8988T (cell line): ENCODE measurements at regions not wholly inside any gene's neighbourhood (a gene's known extent, or its start where the extent isn't known, plus 50 kb on each side); places are given as distances from the start of the nearest gene placed in this dataset.

Experiments
- DNase-seq: peaks from one replicate; pipeline ENCODE4 v3.0.0; 2011

DNA sequence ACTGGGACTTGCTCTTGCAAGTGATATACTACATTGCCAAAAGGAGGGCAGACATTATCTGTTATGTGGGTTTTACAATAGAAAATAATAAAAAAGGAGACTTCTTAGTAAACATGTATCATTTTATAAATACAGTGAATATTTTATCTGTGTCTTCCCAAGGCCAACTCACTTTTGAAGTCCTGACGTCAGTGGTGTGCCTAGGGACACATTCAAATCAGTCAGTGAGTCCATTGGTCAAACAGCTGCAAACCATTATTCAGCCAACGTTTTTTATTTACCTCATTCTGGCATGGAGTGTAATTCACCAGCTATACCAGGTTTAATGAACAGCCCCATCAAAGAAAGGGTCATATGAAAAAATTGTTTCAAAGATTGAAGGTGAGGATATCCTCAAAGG is 263.7 kb downstream of the IPMK start:
- DNase-seq, result no peak

DNA sequence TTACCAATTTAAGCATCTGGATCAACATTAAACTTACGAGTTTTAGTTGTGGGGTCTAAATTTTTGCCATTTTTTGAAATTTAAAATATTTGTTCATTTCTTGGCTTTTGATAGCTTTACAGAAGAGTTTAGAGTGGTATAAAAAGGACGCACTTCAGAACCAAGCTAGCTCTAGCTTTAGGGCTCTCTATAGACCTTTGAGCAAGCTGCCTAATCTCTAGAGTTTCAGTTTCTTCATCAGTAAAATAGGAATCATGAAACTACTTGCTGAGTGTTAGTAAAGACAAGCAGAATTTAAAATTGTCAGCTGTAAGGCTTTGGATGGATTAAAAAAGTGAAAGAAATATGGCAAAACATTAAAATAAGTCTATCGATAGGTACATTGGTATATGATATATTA is 266.5 kb downstream of the IPMK start:
- no peak for DNase-seq

DNA sequence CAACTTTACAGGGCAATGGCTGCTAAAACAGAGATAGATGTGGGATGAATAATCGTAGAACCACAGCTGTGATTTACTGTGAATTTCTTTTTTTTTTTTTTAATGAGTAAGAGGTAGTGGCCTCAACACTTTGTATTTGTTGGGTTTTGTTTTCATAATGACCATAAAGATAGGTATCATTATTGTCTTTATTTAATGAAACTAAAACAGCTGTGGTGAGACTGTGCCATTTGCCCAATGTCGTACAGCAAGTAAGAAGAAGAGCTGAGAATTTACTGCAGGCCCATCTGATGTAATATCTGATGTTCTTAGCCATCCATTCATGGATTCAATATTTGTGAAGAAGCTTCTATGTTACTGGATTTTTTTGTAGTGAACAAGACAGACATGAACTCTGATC is 271.2 kb downstream of the IPMK start:
- no peak for DNase-seq

DNA sequence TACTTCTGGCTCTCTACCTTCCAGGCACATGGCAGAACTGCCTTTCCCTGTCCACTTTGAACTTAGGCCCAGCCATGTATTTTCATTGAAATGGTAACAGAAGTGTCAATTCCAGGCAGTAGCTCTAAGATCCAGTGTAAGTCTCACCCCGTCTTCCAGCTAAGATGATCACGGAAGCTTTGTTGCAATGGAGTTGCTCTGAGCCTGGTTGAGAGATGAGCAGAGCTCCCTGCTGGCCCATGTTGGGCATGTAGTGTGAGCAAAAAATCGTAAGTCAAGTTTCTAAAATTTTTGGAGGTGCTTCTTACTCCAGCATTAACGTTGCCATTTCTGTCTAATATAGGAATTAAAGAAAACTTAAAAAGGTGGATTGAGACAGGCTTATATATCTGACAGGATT is 274.4 kb downstream of the IPMK start:
- no peak for DNase-seq

DNA sequence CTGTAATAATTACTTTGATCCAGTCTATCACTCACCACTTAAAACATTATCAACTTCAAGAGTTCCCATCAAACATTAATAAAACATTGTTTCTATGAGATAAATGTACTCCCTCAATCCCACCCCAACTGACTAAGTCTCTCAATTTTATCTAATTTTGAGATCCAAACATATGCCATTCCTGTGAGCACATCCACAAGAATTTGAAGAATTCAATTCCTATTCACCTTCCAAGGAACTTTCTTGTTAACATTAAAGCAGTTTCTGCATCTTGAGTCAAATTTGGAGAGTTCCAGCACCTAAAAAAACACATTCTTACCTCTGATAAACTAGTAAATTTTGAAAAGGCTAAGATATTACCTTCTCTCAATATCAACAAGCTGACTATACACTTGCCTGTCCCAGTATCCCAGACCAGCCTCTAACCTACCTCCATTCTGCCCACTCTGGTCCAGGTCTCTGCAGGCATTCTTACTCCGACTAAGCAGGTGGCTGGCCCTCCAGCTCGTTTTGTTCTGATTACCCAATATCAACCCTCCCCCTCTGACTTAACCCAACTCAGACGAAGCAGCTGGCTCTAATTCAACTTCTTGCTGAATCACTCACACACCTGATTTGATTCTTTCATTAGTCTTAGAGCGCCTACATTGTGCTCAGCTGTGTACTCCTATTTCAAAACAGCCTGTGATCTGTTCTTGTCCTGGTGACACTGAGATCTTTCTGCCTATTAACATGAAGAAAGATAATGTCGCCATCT is 275.2 kb downstream of the IPMK start:
- DNase-seq, result no peak

DNA sequence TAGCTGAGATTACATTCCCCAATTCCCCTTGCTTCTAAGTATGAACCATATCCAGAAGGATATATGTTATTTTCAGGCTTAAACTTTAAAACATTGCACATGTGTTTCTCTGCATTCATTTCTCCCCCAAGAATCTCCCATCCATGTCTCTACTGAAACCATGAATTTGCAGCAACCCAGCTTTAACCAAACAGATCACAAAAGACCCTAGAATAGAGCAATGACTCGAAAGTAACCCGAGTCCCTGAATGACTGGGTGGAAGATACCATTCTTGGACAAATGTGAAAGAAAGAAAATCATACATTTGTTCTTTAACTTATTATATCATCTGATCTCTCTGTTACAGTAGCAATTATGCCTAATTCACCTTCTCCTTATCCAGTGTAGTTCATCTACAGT is 278.7 kb downstream of the IPMK start:
- no peak for DNase-seq

DNA sequence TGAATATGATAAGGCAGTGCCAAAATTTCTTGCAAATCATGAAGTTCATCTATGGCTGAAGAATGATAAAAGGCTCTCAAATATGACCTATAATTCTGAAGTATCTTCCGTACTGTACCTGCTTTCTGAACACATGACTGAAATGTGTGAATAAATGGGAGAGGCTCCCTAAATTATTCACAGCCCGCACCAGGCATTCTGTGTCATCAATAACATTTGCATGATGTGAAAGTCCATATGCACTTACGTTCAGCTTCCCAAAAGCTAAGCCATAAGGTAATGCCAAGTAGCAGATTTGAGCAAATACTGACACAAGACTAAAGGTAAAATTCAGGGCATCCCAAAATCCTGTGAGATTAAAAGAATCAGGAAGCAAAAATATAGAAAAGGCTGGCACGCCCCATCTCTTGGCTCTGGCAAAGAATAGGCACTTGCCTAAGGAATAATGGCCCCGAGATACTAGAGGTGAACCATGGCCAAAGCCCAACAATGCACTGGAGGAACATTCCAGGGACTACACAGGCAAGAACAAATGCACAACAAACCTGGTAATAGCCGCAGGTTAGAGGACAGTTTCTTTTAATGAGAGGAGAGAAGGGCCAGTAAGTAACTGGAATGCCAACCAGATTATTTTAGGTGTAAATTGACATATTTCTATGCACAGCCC is 280.5 kb downstream of the IPMK start:
- DNase-seq, result no peak

DNA sequence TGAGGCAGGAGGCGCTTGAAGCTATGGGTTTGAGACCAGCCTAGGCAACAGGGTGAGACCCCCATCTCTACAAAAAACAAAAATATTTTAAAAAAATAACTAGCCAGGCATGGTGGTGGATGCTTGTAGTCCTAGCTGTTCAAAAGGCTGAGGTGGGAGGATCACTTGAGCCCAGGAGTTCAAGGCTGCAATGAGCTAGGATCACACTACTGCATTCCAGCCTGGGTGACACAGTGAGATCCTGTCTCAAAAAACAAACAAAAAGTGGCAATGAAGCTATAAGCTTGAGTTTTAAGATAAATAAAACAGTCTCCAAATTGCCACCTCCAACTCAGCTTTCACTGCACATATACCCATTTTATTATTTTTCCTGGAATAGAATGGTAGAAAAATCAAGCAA is 281.3 kb downstream of the IPMK start:
- no peak for DNase-seq

DNA sequence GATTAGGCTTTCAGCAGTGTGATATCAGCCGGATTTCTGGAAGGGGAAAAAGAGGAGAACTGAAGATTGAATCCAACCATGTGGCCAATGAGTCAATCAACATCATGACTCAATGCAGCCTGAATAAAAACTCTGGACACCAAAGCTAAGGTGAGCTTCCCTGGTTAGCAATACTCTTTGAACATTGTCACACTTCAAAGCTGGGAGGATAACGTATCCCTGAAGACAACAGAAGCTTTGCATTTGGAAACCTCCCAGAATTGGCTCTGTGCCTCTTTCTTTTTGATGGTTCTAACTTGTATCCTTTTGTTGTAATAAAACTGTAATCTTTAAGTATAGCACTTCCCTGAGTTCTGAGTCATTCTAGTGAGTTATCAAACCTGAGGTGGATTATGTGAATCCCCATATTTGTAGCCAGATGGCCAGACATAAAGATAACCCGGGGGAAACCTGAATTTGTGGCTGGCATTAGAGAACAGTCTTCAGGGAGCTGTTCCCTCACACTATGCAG is 284.4 kb downstream of the IPMK start:
- no peak for DNase-seq

DNA sequence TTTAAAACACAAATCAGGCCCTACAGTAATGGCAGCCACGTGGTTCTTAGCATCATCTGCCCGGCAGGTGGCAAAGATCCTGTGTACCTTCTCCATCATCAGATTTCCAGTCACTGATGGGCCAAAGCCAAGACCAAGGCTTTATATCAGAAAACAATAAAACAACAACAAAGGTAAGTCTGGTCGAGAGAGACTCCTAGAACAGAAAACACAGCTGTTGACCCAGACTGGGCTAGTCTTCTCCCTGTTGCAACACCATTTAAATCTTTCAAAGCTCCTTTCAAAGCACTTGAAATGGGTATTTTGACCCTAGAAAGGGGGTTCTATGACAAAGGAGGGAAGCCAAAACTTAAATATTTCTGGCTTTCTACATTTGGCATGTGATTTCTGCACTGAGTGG is 285.6 kb downstream of the IPMK start:
- no peak for DNase-seq

DNA sequence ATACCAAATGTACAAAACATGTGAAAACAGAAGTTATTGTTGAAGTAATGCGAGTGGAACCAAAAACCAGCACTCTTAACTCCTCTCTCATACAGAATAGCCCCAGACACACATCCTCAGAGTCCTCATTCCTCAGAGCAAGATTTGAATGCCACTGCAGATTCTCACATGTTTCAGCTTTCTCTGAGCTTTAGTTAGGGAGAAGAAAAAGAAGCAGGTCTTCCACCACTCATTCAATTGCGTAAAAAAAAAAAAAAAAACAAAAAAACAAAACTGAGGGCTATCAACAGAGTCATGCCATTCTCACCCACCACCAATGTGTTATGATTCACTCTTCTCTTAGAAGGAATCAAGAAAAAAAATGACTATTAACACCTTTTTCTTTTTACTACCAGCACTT is 287.7 kb downstream of the IPMK start:
- DNase-seq, result no peak

DNA sequence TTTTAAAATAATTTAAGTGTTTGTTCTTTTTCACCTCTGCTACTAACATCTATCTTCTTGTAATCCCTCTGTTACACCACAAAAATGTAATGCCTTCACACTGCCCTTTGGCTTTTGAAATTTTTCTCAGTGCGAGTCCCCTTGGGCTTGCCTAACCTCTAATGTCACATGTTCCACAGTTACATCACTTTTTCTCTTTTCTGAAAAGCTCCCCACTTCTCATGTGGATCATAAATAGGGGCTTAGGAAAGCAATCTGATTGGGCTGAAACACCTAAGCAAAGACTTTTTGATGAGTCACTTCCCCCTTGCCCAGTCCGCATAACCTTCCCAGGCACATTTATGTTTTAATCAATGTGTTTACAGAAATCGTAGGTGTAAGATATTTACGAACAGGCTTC is 288.2 kb downstream of the IPMK start:
- no peak for DNase-seq

DNA sequence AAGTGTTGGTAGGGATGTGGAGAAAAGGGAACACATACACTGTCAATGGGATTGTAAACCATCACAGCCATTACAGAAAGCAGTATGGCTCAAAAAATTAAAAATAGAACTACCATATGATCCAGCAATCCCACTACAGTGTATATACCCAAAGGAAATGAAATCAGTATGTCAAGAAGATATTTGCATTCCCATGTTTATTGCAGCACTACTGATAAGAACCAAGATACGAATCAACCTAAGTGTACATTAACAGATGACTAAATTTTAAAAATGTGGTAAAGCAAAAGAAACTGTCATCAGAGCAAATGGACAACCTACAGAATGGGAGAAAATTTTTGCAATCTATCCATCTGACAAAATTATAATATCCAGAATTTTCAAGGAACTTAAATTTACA is 290.4 kb downstream of the IPMK start:
- no peak for DNase-seq

DNA sequence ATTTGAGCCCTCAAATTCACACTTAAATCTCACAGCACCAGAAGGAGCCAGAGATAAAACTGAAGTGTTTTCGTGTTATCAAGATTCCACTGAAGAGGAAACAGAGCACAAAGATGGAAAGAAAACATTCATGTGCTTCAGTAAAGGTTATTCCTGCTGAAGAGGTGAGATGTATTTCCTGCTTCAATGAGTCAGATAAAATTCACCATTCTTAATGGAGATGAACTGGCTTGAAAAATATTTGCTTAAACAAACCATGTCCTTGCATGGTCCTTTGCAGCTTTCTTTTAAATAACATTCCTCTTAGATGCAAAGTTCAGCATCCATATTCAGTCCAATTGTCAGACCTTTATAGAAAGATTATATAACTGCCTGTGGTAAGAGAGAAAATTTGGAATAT is 294.2 kb downstream of the IPMK start:
- no peak for DNase-seq

DNA sequence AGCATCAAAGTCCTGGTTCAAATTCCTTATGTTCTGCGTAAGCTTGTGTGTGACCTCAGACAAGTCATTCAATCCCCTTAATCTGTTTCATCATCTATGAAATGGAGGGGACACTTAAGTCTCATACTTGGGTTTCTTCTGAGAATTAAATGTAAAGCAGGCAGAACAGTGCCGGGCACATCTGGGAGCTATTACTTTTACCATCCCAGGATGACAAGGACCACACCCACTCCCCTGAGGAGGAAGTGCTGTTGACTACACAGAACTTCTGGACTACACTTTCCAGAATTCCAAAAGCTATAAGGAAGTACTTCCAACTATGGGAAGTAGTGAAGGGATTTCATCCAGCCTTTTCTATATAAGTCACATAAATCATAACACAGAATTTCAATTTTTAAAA is 294.9 kb downstream of the IPMK start:
- DNase-seq, result no peak

DNA sequence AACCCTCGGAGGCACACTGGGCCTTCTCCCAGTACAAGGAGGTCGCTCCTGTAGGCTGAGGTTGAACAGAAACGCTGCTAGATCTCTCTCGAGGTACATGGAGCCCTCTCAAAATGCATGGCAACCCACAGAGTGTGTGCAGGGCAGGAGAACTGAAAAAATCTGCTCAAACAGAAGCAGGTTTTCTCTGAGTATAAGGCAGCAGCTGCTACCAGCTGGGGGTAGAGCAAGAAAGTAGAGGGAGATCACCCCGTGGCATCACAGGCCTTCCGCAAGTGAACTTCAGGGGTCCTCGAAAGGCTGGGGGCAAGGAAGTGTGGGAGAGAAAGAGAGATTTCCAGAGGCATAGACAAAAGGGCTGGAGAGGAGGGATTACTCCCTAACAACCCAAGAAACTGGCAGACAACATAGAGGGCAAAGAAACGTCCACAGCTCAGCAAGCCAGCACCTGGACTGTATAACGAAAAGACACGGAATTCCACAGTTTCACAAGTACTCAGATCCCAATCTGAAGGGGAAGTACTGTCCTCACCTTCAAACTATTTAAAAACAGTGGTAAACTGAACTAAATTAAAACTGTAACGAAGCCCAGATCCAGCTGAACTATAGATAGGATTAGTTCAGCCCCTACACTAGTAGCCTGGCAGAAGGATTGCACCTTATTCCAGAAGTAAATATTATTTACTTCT is 299.2 kb downstream of the IPMK start:
- no peak for DNase-seq

DNA sequence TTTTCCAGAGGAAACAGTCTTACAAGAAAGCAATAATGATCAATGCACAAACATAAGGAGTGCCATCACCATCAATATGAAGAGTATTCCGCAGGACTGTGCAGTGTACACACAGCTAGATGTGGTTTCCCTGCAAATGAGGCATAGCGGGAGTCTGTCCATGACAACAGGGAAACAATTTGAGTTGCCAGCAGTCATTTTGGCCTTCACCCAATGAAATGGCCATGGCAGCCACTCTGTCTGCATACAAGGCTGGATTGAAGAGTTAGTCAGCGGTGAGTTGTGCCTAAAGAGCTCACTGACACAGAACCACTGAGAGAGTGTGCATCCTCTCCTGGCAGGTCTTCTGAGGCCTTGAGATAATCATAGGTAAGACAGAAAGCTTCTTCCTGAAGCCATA is 303.3 kb downstream of the IPMK start:
- no peak for DNase-seq

DNA sequence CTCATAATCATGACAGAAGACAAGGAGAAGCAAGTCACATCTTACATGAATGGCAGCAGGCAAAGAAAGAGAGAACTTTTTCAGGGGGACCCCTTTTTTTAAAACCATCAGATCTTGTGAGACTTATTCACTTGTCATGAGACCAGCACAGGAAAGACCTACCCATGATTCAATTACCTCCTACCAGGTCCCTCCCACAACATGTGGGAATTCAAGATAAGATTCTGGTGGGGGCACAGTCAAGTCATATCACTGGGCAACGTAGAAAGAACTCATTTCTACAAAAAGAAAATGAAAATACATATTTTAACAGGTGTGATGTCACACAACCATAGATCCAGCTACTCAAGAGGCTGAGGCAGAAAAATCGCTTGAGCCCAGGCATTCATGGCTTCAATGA is 304.1 kb downstream of the IPMK start:
- no peak for DNase-seq

DNA sequence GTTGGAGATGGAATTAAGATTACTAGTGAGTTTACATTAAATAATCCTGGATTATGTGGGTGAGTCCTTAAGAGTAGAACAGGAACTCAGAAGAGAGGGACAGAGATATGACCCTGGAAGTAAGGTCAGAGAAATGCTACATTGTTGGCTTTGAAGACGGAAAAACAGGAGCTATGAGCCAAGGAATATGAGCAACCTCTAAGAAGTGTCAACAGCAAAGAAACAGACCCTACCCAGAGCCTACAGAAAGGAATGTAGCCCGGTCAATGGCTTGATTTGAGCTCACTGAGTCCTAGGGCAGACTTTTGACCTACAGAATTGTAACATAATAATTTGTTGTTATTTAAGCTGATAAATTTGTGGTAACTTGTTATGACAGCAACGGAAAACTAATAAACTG is 304.9 kb downstream of the IPMK start:
- no peak for DNase-seq

DNA sequence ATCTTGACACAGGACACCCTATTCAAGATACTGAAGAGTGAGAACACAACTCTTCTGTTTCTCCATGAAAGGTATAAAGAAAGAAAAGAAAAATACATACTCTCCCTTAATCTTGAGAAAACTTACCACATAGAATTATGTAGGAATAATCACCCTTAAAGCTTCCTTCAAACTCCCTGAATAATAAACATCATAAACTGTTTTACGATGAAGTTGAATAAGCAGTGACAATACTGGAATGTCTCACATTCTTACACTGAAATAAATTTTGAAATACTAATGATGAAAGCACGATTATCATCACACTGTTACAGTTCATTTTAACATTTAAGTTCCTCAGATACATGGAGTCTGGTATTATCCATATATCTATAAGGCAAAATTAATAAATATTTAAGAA is 306.2 kb downstream of the IPMK start:
- no peak for DNase-seq

DNA sequence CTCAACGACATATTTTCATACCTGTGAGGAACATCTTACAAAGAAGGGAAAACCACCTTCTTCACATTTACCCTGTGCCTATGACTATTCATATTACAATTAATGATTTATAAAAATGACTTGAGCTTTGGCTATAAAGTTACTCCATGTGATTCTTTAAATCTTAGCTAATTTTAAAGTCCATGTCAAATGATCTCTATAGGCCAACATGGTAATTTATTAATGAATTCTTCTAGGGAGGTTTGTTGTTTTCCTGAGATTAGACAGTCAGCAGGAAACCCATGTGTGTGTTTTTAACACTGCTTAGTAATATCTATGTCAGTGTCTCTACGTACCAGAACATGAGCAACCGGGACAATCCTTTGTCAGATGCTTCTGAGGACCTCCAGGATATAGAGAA is 307.3 kb downstream of the IPMK start:
- no peak for DNase-seq

DNA sequence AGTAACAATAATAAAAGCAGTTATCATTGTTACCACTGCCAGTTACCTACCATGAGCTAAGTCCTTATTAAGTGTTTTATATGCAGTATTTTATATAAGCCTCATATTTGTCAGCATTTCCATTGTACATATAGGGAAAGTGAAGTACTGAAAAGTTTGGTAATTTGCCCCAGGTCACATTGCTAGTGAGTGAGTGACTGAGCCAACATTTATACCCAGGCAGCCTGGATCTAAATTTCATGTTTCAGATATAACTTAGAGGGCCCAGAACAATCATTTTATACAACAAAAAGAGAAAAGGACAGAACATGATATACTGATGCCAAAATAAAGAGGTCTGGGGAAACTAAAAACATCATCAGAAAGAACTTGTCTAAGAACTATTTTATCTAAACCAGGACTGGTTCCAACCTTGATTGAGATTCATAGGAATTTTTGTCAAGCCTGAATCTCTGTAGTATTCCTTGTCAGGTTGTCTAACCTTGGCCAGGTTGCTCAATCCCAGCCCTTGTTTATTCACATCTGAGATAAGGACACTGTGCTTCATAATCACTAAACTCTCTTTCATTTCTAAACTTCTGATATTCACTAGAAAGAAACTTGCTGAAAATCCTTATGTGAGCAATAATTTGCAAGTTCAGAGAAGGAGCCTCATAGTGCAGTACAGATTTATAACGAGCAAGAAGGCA is 308.2 kb downstream of the IPMK start:
- DNase-seq, result no peak

DNA sequence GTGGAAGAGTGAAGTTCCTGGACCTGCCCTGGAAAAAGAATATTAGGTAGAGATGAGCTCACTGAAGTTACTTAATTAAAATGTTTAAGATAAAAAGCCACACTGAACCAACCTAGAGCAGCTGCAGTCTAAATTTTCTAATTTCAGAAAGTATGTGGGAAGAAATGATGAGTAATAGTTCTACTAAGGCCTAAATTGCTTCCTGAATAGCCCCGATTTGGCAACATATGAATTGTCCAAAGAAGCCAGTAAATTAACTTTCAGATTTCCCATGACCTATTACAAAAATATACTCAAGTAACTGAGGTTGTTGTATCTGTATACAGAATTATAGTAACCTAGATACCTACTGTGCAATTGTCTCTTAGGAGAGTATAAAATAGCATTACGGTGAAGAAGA is 312.6 kb downstream of the IPMK start:
- no peak for DNase-seq

DNA sequence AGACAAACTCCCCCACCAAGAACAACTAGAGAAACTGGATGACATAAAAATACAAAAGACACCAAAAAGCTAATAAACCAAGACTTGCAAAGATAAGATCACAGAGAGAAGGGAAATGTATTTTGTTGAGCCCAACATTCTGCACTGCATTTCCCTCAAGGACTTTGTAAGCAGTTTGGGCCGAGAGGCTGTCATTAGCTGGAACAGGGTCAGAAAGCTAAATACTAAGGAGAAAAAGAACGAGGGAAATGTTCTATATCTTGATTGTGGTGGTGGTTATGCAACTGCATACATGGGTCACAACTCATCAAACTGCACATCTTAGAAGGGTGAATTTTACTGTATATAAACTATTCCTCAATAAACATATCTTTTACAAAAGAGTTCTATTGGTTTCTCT is 315.0 kb downstream of the IPMK start:
- DNase-seq, result no peak
